NCI-H1436 (cell line): ENCODE measurements at regions not wholly inside any gene's neighbourhood (a gene's known extent, or its start where the extent isn't known, plus 50 kb on each side); places are given as distances from the start of the nearest gene placed in this dataset.
A peak's percentile ranks its signal among the peaks of the same experiment; 100 is the strongest.

Source experiments
- DNase-seq: peaks from one replicate; lab custom pipeline; 2025; lab: John Stamatoyannopoulos, UW

GRCh38 chr4:130485371-130485770, 1389.4 kb downstream of the C4orf33 start:
- DNase-seq: no peak

GRCh38 chr4:130486186-130486585, 1390.2 kb downstream of the C4orf33 start:
- DNase-seq: no peak

- no peak for DNase-seq
Measured at GRCh38 chr4:130486841-130487240, 1390.9 kb downstream of the C4orf33 start.

GRCh38 chr4:130510661-130511060, 1414.7 kb downstream of the C4orf33 start:
- no peak for DNase-seq

- DNase-seq: no peak
Measured at GRCh38 chr4:130511776-130512175, 1415.8 kb downstream of the C4orf33 start.

GRCh38 chr4:130524057-130524456, 1428.1 kb downstream of the C4orf33 start:
- no peak for DNase-seq

- DNase-seq: no peak
Measured at GRCh38 chr4:130530505-130530904, 1434.6 kb downstream of the C4orf33 start.

GRCh38 chr4:130534651-130535050, 1438.7 kb downstream of the C4orf33 start:
- no peak for DNase-seq

- DNase-seq: no peak
Measured at GRCh38 chr4:130542953-130543352, 1447.0 kb downstream of the C4orf33 start.

GRCh38 chr4:130545171-130545570, 1449.2 kb downstream of the C4orf33 start:
- no peak for DNase-seq

- no peak for DNase-seq
Measured at GRCh38 chr4:130545596-130545995, 1449.6 kb downstream of the C4orf33 start.

GRCh38 chr4:130559268-130559667, 1463.3 kb downstream of the C4orf33 start:
- DNase-seq: no peak

GRCh38 chr4:130563185-130563888, 1467.4 kb downstream of the C4orf33 start:
- peak; percentile 5 for DNase-seq

GRCh38 chr4:130563889-130564418, 1468.0 kb downstream of the C4orf33 start:
- DNase-seq: no peak

- no peak for DNase-seq
Measured at GRCh38 chr4:130568746-130569145, 1472.8 kb downstream of the C4orf33 start.

- no peak for DNase-seq
Measured at GRCh38 chr4:130573742-130574141, 1477.8 kb downstream of the C4orf33 start.

- no peak for DNase-seq
Measured at GRCh38 chr4:130574215-130574614, 1478.3 kb downstream of the C4orf33 start.

- no peak for DNase-seq
Measured at GRCh38 chr4:130576218-130576617, 1480.3 kb downstream of the C4orf33 start.

- no peak for DNase-seq
Measured at GRCh38 chr4:130591091-130591490, 1495.1 kb downstream of the C4orf33 start.

- no peak for DNase-seq
Measured at GRCh38 chr4:130600706-130601105, 1504.8 kb downstream of the C4orf33 start.

GRCh38 chr4:130603043-130603442, 1507.1 kb downstream of the C4orf33 start:
- DNase-seq: no peak

GRCh38 chr4:130608121-130608520, 1512.2 kb downstream of the C4orf33 start:
- no peak for DNase-seq

- DNase-seq: no peak
Measured at GRCh38 chr4:130628531-130628930, 1532.6 kb downstream of the C4orf33 start.
